Thymus (tissue), 11 donors: ENCODE measurements at regions not wholly inside any gene's neighbourhood (a gene's known extent, or its start where the extent isn't known, plus 50 kb on each side); places are given as distances from the start of the nearest gene placed in this dataset.
A peak's percentile ranks its signal among the peaks of the same experiment; 100 is the strongest.

ENCODE experiments used
- DNase-seq, 9 donors: peaks; one replicate each; pipeline ENCODE4 v3.0.0-alpha.2; 2013; ENCODE audit warnings: low spot score in 9 of 9, low read depth in 6 of 9, missing footprints in 1 of 9
- H3K27ac ChIP-seq, 2 donors: one replicate each; pipeline ENCODE4 v1.5.1; 2013; ENCODE audit warnings: control low read depth in 1 of 2, low read depth in 1 of 2, low read length in 1 of 2, mild to moderate bottlenecking in 1 of 2, moderate library complexity in 1 of 2
- H3K27me3 ChIP-seq, 2 donors: one replicate each; pipeline ENCODE4 v1.5.1; 2013; ENCODE audit warnings: low read length in 1 of 2; ENCODE audit not compliant: control insufficient read depth in 2 of 2, insufficient read depth in 1 of 2
- H3K36me3 ChIP-seq, 2 donors: one replicate each; pipeline ENCODE4 v1.5.1; 2013; ENCODE audit warnings: low read length in 1 of 2, mild to moderate bottlenecking in 1 of 2, moderate library complexity in 1 of 2; ENCODE audit not compliant: control insufficient read depth in 2 of 2, insufficient read depth in 2 of 2
- H3K4me1 ChIP-seq, 2 donors: one replicate each; pipeline ENCODE4 v1.5.1; 2013; ENCODE audit warnings: low read length in 2 of 2; ENCODE audit not compliant: control insufficient read depth in 2 of 2, insufficient read depth in 2 of 2
- H3K4me3 ChIP-seq, 2 donors: one replicate each; pipeline ENCODE4 v1.5.1; 2013; ENCODE audit warnings: low read length in 2 of 2, control low read depth in 1 of 2, mild to moderate bottlenecking in 1 of 2
- H3K9me3 ChIP-seq, 2 donors: one replicate each; pipeline ENCODE4 v1.5.1; 2013; ENCODE audit warnings: low read length in 1 of 2, mild to moderate bottlenecking in 1 of 2; ENCODE audit not compliant: control insufficient read depth in 2 of 2, insufficient read depth in 1 of 2
- WGBS: extraction: QIAGEN DNeasy Blood & Tissue Kit; methylation state at CpG from one replicate; pipeline ENCODE4 v1.1.7; 2013; 5-methylcytosine and 5-hydroxymethylcytosine counted together
- donor health status: healthy.

DNA sequence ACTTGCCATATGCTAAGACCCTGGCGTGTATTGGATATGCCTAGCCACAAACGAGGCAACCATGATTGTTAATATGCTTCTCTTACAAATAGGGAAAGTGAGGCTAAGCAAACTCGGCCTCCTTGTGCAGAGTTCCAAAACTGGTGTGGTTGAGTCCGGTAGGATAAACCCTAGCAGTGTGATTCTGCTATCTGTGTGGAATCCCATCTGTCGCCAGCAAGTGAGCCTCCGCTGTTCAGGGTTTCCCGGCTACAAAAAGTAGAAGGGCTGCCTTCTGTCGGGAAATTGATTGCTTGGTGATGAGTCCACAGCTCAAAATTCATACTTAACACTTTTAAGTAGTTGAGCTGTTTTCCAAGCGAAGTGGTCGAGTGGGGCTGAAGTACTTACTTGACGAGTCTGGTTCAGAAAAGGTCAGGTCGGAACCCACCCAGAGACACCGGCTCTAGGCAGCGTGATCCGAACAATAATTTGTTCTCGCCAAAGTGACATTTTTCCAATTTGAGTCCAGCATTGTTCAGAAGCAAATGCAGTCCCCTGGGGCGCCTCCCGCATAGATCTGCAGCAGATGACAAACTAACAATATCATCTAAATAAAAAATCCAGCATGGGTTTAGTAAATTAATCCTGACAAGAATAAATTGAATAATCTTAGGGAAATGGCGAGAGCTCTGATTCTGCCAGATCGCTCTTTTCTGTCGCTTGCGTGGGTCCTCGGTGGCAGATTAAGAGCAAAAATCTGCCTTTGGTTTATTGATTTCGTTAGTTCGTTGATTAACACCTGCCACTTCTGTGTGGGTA is 686.7 kb upstream of the RBFOX1 start:
- Histone ChIP-seq H3K36me3 (no peaks in the 10 kb centered on the region), H3K4me3 (no peak overlapping the region), H3K27ac (no peak overlapping the region), H3K4me1 (no peaks in the 10 kb centered on the region), H3K9me3 (no peaks in the 10 kb centered on the region), H3K27me3 (peaks cover 0 to 4% of the 10 kb centered on the region in 2 donors)
- DNase-seq, result no peak
- WGBS, result 87% methylated on average over 25 of the region's 25 CpGs

DNA sequence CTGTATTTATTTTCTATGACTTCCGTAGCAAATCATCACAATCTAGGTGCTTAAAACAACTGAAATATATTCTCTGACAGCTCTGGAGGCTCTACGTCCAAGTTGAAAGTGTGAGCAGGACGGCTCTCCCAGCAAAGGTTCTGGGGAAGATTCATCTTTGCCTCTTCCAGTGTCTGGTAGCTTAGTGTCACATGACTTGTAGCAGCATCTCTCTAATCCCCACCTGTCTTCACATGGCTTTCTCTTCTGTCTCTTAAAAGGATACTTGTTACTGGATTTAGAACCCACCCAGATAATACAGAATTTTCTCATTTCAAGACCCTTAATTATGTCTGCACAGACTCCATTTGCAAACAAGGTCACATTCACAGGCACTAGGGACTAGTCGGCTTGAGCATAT is 687.7 kb upstream of the RBFOX1 start:
- 88% methylated on average over 4 of the region's 4 CpGs for WGBS
- Histone ChIP-seq H3K27ac (no peak overlapping the region), H3K9me3 (no peaks in the 10 kb centered on the region), H3K4me3 (no peak overlapping the region), H3K4me1 (no peaks in the 10 kb centered on the region), H3K36me3 (no peaks in the 10 kb centered on the region), H3K27me3 (peaks cover 0 to 4% of the 10 kb centered on the region in 2 donors)
- no peak for DNase-seq

DNA sequence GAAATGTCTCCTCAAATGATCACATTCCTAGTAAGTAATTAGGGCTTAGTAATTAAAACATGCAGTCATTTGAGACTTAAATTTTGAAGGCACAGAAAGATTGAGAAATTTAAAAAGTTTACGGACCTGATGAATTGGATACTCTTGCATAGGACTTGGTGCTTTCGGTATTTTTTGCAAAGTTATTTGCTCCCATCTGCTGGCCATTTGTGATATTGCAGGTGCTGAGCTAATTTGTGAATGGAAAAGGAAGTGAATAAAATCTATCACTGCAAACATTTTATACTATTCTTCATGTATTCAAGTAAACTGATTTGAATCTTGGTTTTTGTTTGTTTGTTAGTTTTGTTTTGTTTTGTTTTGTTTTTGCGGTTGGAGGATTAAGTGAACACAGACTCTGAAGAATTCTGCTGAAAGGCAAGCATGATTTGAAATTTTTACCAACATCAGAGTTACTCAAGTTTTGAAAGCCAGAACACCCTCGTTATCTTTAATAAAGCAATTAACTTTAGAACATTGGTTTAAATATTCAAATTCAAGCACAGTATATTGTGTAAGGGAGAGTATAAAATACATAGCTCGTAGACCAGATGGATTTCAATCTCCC is 689.5 kb upstream of the RBFOX1 start:
- DNase-seq, result peak in 8 of 9 donors; percentile 8 to 48 (median 20)
- no peaks in the 10 kb centered on the region for H3K36me3 ChIP-seq
- H3K27ac ChIP-seq, result no peak overlapping the region
- 33% methylated on average over 5 of the region's 5 CpGs for WGBS
- H3K4me1 ChIP-seq, result no peaks in the 10 kb centered on the region
- no peaks in the 10 kb centered on the region for H3K9me3 ChIP-seq
- peaks cover 0 to 4% of the 10 kb centered on the region in 2 donors for H3K27me3 ChIP-seq
- no peak overlapping the region for H3K4me3 ChIP-seq

DNA sequence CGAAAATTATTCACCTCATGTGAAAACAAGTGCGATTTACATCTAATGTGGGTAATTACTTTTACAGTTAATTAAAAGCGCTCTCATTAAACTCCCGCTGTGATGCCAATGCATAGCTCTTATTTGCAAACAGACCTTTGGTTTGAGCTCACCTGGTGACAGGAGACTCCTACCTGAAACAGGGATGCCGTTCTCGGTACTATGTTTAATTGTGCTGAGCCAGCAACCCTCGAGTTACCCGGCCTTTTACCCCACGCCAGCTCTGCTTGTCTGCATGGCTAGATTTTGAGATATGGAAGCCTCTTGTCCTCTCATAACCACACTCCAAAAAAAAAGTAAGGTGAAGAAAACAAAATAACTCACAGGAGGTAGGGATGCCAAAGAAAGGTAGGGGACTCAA is 690.4 kb upstream of the RBFOX1 start:
- no peaks in the 10 kb centered on the region for H3K36me3 ChIP-seq
- H3K4me3 ChIP-seq, result no peak overlapping the region
- no peak for DNase-seq
- no peaks in the 10 kb centered on the region for H3K9me3 ChIP-seq
- H3K27me3 ChIP-seq, result peaks cover 0 to 4% of the 10 kb centered on the region in 2 donors
- H3K4me1 ChIP-seq, result no peaks in the 10 kb centered on the region
- no peak overlapping the region for H3K27ac ChIP-seq
- WGBS, result 7% methylated on average over 9 of the region's 9 CpGs

DNA sequence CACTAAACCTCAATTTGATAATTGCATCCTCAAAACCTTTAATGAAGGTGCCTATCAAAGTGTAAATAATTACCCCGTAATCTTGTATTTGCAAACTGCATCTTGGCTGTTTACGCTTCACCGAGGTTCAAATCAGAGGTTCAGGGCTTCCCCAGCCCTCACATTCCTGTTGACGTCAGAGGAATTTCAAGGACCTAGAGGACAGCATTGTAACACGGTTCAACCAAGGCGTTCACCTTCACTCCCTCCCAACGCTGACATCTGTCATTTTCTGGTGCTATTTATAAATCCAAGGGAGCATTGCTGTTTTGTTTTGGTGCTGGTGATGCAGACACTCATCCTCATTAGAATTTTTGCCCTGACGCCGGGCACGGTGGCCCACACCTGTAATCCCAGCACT is 691.6 kb upstream of the RBFOX1 start:
- no peak overlapping the region for H3K4me3 ChIP-seq
- no peaks in the 10 kb centered on the region for H3K36me3 ChIP-seq
- no peak for DNase-seq
- H3K4me1 ChIP-seq, result no peaks in the 10 kb centered on the region
- 82% methylated on average over 10 of the region's 10 CpGs for WGBS
- no peaks in the 10 kb centered on the region for H3K9me3 ChIP-seq
- no peak overlapping the region for H3K27ac ChIP-seq
- H3K27me3 ChIP-seq, result peaks cover 0 to 4% of the 10 kb centered on the region in 2 donors

DNA sequence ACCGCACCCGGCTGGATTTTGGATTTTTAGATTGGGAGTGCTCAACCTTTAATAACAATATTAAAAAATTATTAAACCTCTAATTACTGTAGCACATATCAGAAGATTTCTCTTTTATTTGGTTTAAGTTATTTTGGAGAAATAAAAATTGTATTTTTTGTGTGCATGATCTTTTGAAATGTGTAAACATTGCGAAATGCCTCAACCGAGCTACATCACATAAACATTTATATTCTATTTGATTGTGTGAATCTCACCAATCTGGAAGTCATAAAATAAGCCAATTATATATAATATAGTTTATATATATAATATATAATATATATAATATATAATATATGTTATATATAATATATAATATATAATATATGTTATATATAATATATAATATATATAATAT is 696.2 kb upstream of the RBFOX1 start:
- Histone ChIP-seq H3K4me3 (no peak overlapping the region), H3K4me1 (no peaks in the 10 kb centered on the region), H3K27ac (no peak overlapping the region), H3K27me3 (no peaks in the 10 kb centered on the region), H3K9me3 (no peaks in the 10 kb centered on the region), H3K36me3 (no peaks in the 10 kb centered on the region)
- 97% methylated on average over 4 of the region's 4 CpGs for WGBS
- DNase-seq, result no peak

DNA sequence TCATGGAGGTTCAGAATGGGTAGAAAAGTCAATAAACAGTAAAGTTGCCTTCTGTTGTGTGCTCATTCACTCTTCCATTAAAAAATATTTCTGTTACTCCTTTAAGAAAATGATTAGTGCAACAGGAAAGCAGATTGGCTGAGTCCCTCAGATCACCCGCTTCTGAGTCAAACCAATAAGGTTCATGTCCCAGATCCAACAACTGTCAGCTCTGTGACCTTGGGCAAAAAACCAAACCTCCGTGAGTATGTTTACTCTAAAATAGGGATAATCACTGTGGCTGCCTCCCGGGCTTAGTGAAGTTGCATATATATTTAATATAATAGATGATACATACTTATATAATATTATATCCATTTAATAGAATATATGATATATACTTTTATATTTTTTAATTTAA is 698.5 kb upstream of the RBFOX1 start:
- Histone ChIP-seq H3K4me3 (no peak overlapping the region), H3K36me3 (no peaks in the 10 kb centered on the region), H3K27ac (no peak overlapping the region), H3K4me1 (no peaks in the 10 kb centered on the region), H3K9me3 (no peaks in the 10 kb centered on the region), H3K27me3 (no peaks in the 10 kb centered on the region)
- no peak for DNase-seq
- 95% methylated on average over 3 of the region's 3 CpGs for WGBS

DNA sequence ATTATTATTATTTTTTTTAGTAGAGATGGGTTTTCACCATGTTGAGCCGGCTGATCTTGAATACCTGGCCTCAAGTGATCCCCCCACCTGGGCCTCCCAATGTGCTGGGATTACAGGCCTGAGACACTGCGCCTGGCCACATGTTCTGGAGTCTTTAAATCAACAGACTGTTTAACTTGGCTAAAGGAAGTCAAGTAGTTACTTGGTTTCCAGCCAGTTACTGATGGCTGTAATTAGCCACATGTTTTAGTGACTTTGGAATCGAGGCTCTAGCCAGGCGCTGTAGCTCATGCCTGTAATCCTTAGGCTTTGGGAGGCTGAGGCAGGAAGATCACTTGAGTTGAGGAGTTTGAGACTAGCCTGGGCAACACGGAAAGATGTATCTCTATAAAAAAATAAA is 699.2 kb upstream of the RBFOX1 start:
- no peaks in the 10 kb centered on the region for H3K4me1 ChIP-seq
- H3K27me3 ChIP-seq, result no peaks in the 10 kb centered on the region
- no peak overlapping the region for H3K27ac ChIP-seq
- no peak for DNase-seq
- H3K4me3 ChIP-seq, result no peak overlapping the region
- WGBS, result 91% methylated on average over 5 of the region's 5 CpGs
- no peaks in the 10 kb centered on the region for H3K36me3 ChIP-seq
- no peaks in the 10 kb centered on the region for H3K9me3 ChIP-seq

DNA sequence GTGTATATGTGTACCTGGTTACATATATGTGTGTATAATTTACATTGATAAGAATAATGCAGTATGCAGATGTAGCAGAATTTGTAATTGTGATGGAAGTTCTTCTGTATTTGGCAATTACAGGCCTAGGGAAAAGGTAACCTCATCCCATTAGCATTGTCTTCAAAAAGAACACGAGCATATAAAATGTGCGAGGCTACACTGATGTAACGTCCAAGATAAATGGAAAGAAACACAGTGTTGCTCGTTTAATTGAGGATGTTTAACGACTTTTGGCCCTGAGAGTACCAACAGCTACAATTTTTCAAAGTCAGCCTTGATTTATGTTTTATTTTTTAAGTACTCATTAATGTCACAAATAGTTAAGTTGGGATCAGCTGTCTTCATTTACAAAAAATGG is 703.5 kb upstream of the RBFOX1 start:
- Histone ChIP-seq H3K9me3 (no peaks in the 10 kb centered on the region), H3K4me1 (no peaks in the 10 kb centered on the region), H3K36me3 (no peaks in the 10 kb centered on the region), H3K4me3 (no peak overlapping the region), H3K27ac (no peak overlapping the region), H3K27me3 (no peaks in the 10 kb centered on the region)
- no peak for DNase-seq
- WGBS, result 86% methylated on average over 5 of the region's 5 CpGs
